Fibroblast of villous mesenchyme (primary cell): ENCODE measurements at regions not wholly inside any gene's neighbourhood (a gene's known extent, or its start where the extent isn't known, plus 50 kb on each side); places are given as distances from the start of the nearest gene placed in this dataset.

Experiments
- DNase-seq: peaks from one replicate; pipeline ENCODE4 v3.0.0-alpha.2; 2010; ENCODE audit warnings: low read depth
- H3K4me3 ChIP-seq: 2 replicates; pipeline ENCODE4 v1.5.1; 2011; ENCODE audit warnings: low read depth, mild to moderate bottlenecking, low read length
- CTCF ChIP-seq: IDR thresholded peaks from 2 replicates; pipeline ENCODE4 v1.5.1; 2012; ENCODE audit warnings: low read depth, mild to moderate bottlenecking, low read length; ENCODE audit not compliant: insufficient read depth

- DNase-seq, result no peak
- no peak for TF ChIP-seq CTCF
Measured at GRCh38 chr5:107119656-107120055, 551.1 kb downstream of the EFNA5 start.

GRCh38 chr5:107118184-107119019 lies 552.3 kb downstream of the EFNA5 start:
- no peak for TF ChIP-seq CTCF
- DNase-seq, result no peak
- H3K4me3 ChIP-seq, result no peak overlapping the region

More at GRCh38 chr5:107119656-107120055, 551.1 kb downstream of the EFNA5 start:
- no peak overlapping the region for H3K4me3 ChIP-seq

- H3K4me3 ChIP-seq, result no peak overlapping the region
- no peak for DNase-seq
- no peak for TF ChIP-seq CTCF
Measured at GRCh38 chr5:107112216-107112615, 558.5 kb downstream of the EFNA5 start.

- no peak for DNase-seq
- no peak overlapping the region for H3K4me3 ChIP-seq
- no peak for TF ChIP-seq CTCF
Measured at GRCh38 chr5:107104040-107104995, 566.4 kb downstream of the EFNA5 start.

GRCh38 chr5:107103522-107103921 lies 567.2 kb downstream of the EFNA5 start:
- DNase-seq, result no peak
- TF ChIP-seq CTCF, result no peak
- H3K4me3 ChIP-seq, result no peak overlapping the region

- no peak for TF ChIP-seq CTCF
- H3K4me3 ChIP-seq, result no peak overlapping the region
- no peak for DNase-seq
Measured at GRCh38 chr5:107100121-107100520, 570.6 kb downstream of the EFNA5 start.
